DND-41 (cell line): ENCODE measurements at regions not wholly inside any gene's neighbourhood (a gene's known extent, or its start where the extent isn't known, plus 50 kb on each side); places are given as distances from the start of the nearest gene placed in this dataset.

Experiments
- CTCF ChIP-seq: IDR thresholded peaks from 2 replicates; pipeline ENCODE4 v1.5.1; 2012; ENCODE audit warnings: borderline replicate concordance, low read length, moderate library complexity, mild to moderate bottlenecking; ENCODE audit not compliant: poor library complexity, severe bottlenecking; ENCODE audit errors: extremely low read depth
- EZH2 ChIP-seq: IDR thresholded peaks from 3 replicates; pipeline ENCODE4 v1.6.1; 2012; ENCODE audit warnings: borderline replicate concordance, low read depth, mild to moderate bottlenecking, moderate library complexity, low read length, inconsistent platforms; ENCODE audit not compliant: severe bottlenecking

- TF ChIP-seq CTCF, result no peak
- TF ChIP-seq EZH2, result no peak
Measured at GRCh38 chr13:47136504-47136941, 239.7 kb upstream of the HTR2A start.
